C4-2B (cell line): ENCODE measurements at regions not wholly inside any gene's neighbourhood (a gene's known extent, or its start where the extent isn't known, plus 50 kb on each side); places are given as distances from the start of the nearest gene placed in this dataset.

Source experiments
- CTCF ChIP-seq: fragments of 450-650 bp; conservative IDR thresholded peaks from 2 replicates; pipeline ENCODE4 v1.5.1; 2017; ENCODE audit warnings: mild to moderate bottlenecking
- ZFX ChIP-seq: fragments of 450-650 bp; IDR thresholded peaks from 2 replicates; pipeline ENCODE4 v1.6.1; 2017

- no peak for TF ChIP-seq CTCF
- no peak for TF ChIP-seq ZFX
These were observed 140.7 kb upstream of the THUMPD2 start for GRCh38 chr2:39919511-39920306.
